GM06990 (cell line): ENCODE measurements at regions not wholly inside any gene's neighbourhood (a gene's known extent, or its start where the extent isn't known, plus 50 kb on each side); places are given as distances from the start of the nearest gene placed in this dataset.
"Not testable (repeated sequence)": the region's sequence is repeated elsewhere in the genome, so short reads cannot be mapped to it uniquely, and the experiment has no call there.

Experiments
- DNase-seq: peaks from one replicate; pipeline ENCODE4 v3.0.0-alpha.2; 2011; ENCODE audit not compliant: insufficient read length; ENCODE audit errors: extremely low read depth
- H3K27me3 ChIP-seq: replicated peaks from 2 replicates; pipeline ENCODE4 v1.6.0; 2011; ENCODE audit warnings: low read length; ENCODE audit not compliant: control insufficient read depth, insufficient read depth
- H3K36me3 ChIP-seq: 2 replicates; pipeline ENCODE4 v1.5.1; 2011; ENCODE audit warnings: low read length; ENCODE audit not compliant: control insufficient read depth, insufficient read depth
- H3K4me3 ChIP-seq: replicated peaks from 2 replicates; pipeline ENCODE4 v1.5.1; 2011; ENCODE audit warnings: low read depth, mild to moderate bottlenecking, control low read depth, low read length
- TF ChIP-seq, protein P1 (sequence below): IDR thresholded peaks from 2 replicates; pipeline ENCODE4 v1.5.1; 2011; ENCODE audit warnings: low read length, control low read depth, mild to moderate bottlenecking, inconsistent platforms; ENCODE audit not compliant: insufficient read depth, poor library complexity, severe bottlenecking

DNA sequence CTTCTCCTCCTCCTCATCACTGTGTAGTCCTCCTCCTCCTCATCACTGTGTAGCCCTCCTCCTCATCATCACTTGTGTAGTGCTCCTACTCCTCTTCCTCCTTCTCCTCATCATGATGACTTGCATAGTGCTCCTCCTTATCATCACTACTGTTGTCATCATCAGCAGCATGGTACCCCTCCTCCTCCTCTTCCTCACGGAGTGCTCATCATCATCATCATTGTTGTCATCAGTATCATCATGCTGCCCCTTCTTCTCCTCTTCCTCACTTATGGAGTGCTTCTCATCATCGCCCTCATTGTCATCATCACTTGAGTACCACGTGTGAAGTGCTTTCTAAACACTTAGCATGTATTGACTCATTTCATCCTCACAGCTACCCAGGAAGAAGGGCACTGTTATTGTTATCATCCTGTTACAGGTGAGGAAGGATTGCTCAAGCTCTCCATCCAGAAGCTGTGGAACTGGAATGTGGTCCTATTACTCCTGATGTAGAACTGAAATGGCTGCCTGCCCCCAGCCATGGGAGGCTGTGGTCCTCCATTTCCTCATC is 122.8 kb upstream of the SHH start:
- no peaks in the 10 kb centered on the region for H3K36me3 ChIP-seq
- TF ChIP-seq, protein P1, sequence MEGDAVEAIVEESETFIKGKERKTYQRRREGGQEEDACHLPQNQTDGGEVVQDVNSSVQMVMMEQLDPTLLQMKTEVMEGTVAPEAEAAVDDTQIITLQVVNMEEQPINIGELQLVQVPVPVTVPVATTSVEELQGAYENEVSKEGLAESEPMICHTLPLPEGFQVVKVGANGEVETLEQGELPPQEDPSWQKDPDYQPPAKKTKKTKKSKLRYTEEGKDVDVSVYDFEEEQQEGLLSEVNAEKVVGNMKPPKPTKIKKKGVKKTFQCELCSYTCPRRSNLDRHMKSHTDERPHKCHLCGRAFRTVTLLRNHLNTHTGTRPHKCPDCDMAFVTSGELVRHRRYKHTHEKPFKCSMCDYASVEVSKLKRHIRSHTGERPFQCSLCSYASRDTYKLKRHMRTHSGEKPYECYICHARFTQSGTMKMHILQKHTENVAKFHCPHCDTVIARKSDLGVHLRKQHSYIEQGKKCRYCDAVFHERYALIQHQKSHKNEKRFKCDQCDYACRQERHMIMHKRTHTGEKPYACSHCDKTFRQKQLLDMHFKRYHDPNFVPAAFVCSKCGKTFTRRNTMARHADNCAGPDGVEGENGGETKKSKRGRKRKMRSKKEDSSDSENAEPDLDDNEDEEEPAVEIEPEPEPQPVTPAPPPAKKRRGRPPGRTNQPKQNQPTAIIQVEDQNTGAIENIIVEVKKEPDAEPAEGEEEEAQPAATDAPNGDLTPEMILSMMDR = no peak
- H3K27me3 ChIP-seq = no peaks in the 10 kb centered on the region
- no peak for DNase-seq
- H3K4me3 ChIP-seq = no peak overlapping the region

DNA sequence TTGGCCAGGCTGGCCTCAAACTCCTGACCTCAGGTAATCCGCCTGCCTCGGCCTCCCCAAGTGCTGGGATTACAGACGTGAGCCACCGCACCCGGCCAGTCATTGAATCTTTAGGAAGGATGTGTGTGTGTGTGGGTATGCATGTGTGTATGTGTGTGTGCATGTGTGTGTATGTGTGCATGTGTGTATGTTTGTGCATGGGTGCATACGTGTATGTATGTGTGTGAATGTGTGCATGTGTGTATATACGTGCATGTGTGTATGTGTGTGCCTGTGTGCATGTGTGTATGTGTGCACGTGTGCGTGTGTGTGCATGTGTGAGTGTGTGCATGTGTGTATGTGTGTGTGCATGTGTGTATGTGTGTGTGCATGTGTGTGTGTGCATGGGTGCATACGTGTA is 120.1 kb upstream of the SHH start:
- not testable (repeated sequence) for H3K36me3 ChIP-seq, H3K4me3 ChIP-seq, H3K27me3 ChIP-seq, DNase-seq

DNA sequence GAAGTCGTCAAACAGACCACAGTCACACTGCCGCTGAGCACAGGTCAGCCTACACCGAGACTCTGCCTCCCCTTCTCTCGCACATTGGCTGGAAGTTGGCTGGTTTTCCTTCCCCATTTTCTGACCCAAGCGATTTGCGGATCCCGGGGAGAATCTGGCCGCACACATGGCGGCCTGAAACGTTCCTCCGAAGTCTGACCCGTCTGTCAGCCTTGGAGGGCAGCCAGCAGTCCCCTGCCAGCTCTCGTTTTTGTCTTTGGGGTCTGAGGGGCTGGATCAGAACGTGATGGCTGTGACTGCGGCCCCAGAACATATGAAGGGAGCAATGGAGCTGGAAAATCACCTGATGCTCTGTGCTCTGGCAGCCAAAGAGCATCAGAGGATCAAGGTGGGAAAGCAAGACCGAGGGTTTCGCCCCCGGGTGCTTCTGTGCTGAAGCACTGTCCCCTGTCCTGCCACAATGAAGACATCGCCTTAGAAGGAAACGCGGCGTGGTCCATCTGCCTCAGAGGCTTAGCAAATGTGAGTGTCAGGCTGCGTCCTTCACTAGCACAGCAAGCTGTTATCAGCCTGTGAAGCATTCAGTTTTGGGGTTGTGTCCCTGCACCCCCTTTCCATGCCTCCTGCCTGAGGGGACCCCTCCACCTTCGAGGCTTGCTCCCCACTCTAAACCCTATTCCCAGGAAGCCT is 119.3 kb upstream of the SHH start:
- H3K36me3 ChIP-seq = no peaks in the 10 kb centered on the region
- no peak overlapping the region for H3K4me3 ChIP-seq
- TF ChIP-seq, protein P1 = no peak
- H3K27me3 ChIP-seq = no peaks in the 10 kb centered on the region
- DNase-seq = no peak

DNA sequence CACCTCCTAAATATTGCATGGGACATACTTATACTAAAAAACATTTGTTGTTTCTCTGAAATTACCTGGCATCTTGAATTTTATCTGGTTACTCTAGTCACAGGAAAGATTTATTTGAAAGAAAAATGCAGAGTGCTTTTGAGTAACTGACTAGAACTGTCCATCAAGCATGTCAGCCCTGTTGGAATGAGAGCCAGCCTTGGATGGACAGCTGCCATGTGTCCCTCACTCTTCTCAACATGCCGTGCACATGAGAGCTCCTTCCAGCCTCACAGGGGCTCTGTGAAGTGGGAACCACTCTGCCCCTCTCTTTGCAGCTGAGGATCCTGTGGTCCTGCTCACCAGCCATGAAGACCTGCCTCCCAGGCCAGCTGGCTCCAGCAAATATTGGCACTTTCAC is 118.3 kb upstream of the SHH start:
- Histone ChIP-seq H3K27me3 (no peaks in the 10 kb centered on the region), H3K36me3 (no peaks in the 10 kb centered on the region), H3K4me3 (no peak overlapping the region)
- TF ChIP-seq, protein P1 = no peak
- no peak for DNase-seq

GRCh38 chr7:155930061-155930460 is 117.8 kb upstream of the SHH start:
- TF ChIP-seq, protein P1 = no peak
- no peak for DNase-seq
- Histone ChIP-seq H3K4me3 (no peak overlapping the region), H3K27me3 (no peaks in the 10 kb centered on the region), H3K36me3 (no peaks in the 10 kb centered on the region)

GRCh38 chr7:155928583-155928982 is 116.3 kb upstream of the SHH start:
- no peaks in the 10 kb centered on the region for H3K36me3 ChIP-seq
- H3K4me3 ChIP-seq = no peak overlapping the region
- no peaks in the 10 kb centered on the region for H3K27me3 ChIP-seq
- no peak for DNase-seq
- TF ChIP-seq, protein P1 = no peak
